HG02642 (cell line): ENCODE measurements at regions not wholly inside any gene's neighbourhood (a gene's known extent, or its start where the extent isn't known, plus 50 kb on each side); places are given as distances from the start of the nearest gene placed in this dataset.
"Not testable (repeated sequence)": the region's sequence is repeated elsewhere in the genome, so short reads cannot be mapped to it uniquely, and the experiment has no call there.

Source experiments
- ATAC-seq: cut with Tn5 transposase; IDR thresholded peaks from one replicate; pipeline ENCODE4 v1.9.1; 2021; ENCODE audit warnings: mild to moderate bottlenecking; ENCODE audit not compliant: unreplicated experiment, poor library complexity

GRCh38 chr6:169926617-169927417, 175.4 kb downstream of the ERMARD start:
- ATAC-seq = no peak

GRCh38 chr6:169923468-169924464, 172.3 kb downstream of the ERMARD start:
- no peak for ATAC-seq

DNA sequence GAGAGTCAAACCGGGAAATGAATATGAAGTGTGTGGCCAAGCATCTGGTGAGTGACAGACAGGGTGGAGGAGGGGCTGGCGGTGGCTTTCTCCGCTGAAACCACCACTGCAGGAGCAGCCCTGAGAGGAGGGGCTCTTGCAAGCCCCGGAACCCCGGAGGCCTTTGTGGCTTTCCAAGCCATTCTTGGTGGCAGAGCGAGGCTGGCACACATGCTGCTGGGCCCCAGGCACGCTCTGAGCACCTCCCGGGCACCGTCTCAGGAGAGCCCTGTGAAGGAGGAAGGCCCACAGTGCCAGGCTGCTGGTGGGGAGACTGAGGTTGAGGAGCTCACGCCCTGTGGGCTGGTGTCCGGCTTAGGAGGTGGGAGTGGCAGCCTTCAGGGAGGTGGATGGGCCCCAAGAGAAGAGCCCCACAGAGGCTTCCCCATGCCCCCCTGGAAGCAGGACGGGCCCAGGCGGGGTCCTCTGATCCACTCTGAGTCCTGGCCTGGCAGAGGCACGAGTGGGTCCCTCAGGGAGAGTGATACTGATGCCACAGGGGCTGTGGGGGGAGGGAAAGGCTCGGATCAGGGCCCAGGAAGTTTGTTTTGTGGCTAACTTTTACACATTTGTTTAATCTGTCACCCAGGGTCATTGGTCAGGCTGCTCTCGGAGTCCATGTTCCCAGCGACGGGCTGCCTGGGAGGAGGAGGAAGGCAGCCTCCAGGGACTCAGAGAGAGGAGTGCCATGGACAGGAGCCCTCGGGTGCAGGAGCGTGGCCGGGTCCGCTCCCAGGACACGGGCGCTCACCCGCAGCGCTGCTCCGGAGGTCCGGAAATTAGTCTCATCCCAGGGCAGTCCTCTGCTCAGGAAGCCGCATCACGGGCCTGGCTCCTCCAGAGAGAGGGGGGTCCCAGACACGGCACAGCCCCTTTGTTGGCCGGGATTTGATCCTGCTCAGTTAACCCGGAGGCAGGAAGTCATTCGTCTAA, 170.7 kb downstream of the ERMARD start:
- no peak for ATAC-seq

- no peak for ATAC-seq
These were observed 169.8 kb downstream of the ERMARD start for GRCh38 chr6:169921217-169921616.

GRCh38 chr6:169920359-169921020, 169.1 kb downstream of the ERMARD start:
- no peak for ATAC-seq

DNA sequence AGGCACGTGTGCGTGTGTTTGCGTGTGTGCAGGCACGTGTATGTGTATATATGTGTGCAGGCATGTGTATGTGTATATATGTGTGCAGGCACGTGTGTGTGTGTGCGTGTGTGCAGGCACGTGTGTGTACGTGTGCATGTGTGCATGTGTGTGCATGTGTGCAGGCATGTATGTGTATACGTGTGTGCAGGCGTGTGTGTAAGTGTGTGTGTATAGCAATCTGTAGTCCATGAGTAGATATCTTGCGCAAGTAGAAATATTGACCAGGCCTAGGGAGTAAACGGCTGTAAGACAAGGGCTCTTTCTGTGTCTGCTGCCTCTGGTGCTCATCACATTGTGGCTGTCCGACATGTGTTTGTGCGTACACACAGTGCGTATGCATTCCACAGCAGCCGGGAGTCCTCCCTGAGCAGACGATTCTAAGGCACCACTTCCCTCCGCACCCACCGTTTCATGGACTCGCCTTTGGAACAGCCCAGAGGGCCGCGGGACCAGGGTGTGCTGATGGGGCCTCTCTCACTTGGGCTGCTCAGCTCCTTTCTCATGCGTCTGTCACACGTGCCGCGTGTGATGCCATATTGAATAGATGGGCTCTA, 167.6 kb downstream of the ERMARD start:
- ATAC-seq = no peak

DNA sequence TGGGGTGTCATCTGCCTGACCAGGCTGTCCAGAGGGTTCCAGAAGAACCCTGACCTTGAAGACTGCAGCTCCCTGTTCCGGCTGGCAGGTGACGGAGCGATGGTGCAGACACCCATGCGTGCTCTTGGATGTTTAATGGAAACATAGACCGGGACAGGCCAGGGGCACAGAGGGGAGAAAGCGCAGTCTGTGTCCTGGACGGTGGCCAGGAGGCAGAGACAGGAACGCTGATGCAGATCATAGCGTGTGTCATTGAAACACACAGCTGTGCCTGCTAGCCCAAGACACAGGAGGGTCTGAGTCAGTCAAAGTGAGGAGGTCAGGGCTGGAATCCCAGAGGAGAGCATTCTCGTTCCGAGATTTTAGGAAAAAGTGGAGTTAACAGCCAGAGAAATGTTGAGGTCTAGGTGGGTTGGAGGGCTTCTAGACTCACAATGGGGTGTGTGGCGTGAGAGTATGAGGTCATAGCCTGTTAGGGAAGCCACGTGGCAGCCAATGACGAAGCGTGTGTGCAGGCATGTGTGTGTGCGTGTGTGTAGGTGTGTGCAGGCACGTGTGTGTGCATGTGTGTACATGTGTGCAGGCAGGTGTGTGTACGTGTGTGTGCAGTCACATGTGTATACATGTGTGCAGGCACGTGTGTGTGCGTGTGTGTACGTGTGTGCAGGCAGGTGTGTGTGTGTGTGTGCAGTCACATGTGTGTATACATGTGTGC, 167.0 kb downstream of the ERMARD start:
- no peak for ATAC-seq

DNA sequence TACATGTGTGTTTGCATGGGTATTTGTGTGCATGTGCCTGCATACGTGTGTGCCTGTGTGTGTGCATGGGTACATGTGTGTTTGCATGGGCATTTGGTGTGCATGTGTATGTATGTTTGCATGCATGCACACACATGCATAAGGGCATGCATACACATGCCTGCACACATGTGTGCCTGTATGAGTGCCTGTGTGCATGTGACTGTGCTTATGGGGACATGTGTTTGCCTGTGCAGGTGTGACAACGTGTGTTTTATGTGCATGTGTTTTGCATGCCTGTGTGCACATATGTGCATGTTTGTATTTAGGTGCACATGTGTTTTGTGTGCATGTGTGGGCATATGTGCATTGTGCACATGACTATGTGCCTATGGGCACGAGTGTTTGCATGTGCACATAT, 165.7 kb downstream of the ERMARD start:
- ATAC-seq = no peak

DNA sequence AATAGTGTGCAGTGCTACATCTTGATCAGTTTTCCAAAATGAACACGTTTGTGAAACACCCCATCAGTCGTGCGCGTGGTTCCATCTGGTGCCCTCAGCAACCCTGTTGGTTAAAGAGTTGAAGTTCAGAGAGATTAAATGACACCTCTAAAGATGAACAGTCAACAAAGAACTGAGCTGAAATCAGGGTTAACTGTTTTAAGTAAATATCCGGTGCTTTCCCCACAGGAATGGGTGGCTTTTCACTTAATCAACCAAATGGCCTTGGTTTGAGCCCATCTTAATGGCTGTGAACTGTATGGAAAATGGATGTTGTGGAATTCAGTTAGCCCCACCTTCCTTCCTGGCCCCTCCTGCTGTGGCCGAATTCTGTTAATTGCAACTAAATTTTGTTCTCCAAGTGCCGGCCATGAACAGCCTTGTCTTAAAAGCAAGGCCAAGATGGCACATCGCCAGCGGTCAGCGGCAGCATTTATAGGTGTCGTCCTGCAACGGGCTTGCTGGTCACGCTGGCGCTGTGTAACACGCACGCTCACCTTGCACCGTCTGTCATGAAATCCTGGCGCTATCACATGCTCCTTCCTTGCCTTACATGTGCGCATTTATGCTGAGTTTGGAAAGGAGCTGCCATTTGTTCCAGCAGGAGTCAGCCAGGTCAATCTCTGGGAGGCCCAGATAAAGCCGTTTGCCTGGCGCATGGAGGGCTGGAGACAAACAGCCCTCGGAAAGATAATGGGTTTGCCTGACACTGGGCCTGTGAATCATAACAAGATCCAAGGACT, 164.5 kb downstream of the ERMARD start:
- ATAC-seq = no peak

GRCh38 chr6:169913745-169914144, 162.3 kb downstream of the ERMARD start:
- not testable (repeated sequence) for ATAC-seq

- ATAC-seq = no peak
These were observed 161.7 kb downstream of the ERMARD start for GRCh38 chr6:169913096-169913638.

- ATAC-seq = no peak
These were observed 161.1 kb downstream of the ERMARD start for GRCh38 chr6:169912266-169913095.

DNA sequence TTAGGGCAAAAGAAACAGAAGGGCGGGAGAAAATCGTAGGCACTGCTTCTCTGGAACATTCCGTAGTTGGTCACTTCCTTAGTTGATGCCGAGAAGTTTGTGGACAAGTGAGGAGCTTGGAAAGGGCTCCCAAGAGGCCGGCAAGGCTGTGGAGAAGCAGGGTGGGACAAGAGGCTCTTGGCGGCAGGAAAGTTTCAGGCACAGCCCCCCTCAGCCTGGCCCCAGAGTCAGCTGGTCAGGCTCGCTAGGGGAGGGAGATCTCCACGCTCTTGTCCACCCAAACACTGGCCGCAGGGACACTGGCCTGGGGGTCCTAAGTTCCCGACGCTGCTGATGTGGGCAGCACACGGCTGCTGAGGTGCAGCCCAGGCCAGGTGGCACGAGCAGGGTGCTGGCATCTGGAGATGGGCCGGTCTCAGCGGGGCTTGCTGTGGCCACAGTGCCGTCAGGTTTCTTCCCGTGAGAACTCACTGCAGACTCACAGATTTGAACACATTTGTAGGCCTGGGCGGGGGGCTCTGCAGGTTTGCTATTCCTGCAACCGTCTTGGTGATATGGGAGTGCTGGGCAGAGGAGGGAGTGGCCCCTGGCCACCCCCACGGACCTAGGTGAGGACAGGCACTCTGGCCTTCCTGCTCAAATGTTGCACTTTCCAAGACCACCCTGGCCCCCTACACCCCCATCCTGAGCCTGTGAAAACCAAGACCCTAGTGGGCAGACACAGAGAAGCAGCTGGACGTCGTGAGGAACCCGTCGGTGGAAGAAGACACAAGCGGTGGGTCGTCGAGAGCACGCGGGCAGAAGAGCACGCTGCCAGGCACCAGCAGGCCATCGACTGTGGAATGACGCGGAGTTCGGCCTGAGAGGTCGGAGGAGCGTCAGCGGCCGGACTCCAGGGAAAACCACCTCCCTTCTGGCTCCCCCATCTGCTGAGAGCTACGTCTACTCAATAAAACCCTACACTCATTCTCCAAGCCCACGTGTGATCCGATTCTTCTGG, 160.1 kb downstream of the ERMARD start:
- no peak for ATAC-seq

- no peak for ATAC-seq
These were observed 157.7 kb downstream of the ERMARD start for GRCh38 chr6:169909113-169909512.

- no peak for ATAC-seq
These were observed 157.0 kb downstream of the ERMARD start for GRCh38 chr6:169908403-169908933.
